ENCODE measurements at regions not wholly inside any gene's neighbourhood (a gene's known extent, or its start where the extent isn't known, plus 50 kb on each side); places are given as distances from the start of the nearest gene placed in this dataset.
"Not testable (repeated sequence)": the region's sequence is repeated elsewhere in the genome, so short reads cannot be mapped to it uniquely, and the experiment has no call there.

DNA sequence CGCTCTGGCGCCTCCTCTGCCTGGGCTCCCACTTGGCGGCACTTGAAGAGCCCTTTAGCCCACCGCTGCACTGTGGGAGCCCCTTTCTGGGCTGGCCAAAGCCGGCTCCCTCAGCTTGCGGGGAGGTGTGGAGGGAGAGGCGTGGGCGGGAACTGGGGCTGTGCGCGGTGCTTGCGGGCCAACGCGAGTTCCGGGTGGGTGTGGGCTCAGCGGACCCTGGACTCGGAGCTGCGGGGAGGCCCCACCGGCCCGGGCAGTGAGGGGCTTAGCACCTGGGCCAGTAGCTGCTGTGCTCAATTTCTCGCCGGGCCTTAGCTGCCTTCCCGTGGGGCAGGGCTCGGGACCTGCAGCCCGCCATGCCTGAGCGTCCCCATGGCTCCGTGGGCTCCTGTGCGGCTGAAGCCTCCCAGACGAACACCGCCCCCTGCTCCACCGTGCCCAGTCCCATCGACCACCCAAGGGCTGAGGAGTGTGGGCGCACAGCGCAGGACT is 216.2 kb downstream of the FGFR2 start:
- H3K27me3 Mint-ChIP-seq; H3K36me3 Mint-ChIP-seq (ENCODE audit: insufficient read depth); H3K9me3 Mint-ChIP-seq; H3K4me1 Mint-ChIP-seq; ATAC-seq (replicated peaks; ENCODE audit: extremely low read depth, poor library complexity, severe bottlenecking); H3K4me3 Mint-ChIP-seq; H3K27ac Mint-ChIP-seq (ENCODE audit: low read depth); DNase-seq (ENCODE audit: low spot score in 2 of 2): not testable (repeated sequence)

DNA sequence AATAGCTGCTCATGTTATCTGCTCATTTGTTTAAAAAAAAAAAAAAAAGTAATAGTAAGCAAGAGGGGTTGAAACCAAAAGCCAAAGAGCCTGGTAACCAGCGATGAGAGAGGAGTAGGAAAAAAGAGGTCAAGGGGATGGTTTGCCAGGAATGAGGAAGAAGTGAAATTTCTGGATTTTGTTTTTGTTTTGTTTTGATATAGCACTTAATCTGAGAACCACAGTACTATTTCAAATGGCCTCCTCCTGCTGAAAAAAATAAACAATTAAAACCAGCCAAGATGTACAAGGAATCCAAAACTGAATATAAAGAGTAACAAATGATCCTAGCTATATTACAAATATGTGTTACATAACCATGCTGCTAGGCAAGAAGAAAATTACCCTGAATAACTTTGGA is 213.1 kb downstream of the FGFR2 start:
- Mint-ChIP-seq H3K27me3 (no peaks in the 10 kb centered on the region), H3K4me1 (no peaks in the 10 kb centered on the region), H3K4me3 (no peak overlapping the region), H3K9me3 (no peaks in the 10 kb centered on the region), H3K36me3 (ENCODE audit: insufficient read depth) (no peaks in the 10 kb centered on the region), H3K27ac (ENCODE audit: low read depth) (no peak overlapping the region)
- DNase-seq (ENCODE audit: low spot score in 2 of 2) (no peak), ATAC-seq (replicated peaks; ENCODE audit: extremely low read depth, poor library complexity, severe bottlenecking) (no peak)

DNA sequence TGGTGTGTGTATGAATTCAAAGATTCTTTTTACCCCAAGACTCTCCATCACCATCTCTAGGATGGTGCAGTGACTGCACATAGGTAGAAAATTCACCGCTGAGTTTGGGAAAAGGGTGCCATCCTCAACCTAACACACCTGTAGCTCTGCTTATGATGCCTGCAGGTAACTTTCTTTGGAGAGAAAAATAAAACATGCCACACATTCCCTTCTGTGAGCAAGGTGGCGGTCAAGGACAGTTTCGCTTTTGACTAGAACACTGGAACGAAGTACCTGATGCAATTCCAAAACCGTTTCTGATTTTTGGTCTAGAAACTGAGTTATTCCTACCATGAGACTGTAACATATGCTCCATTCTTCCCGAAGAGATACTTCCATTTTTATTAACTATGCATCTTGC is 205.6 kb downstream of the FGFR2 start:
- no peaks in the 10 kb centered on the region for H3K36me3 Mint-ChIP-seq (ENCODE audit: insufficient read depth)
- no peak overlapping the region for H3K27ac Mint-ChIP-seq (ENCODE audit: low read depth)
- DNase-seq (ENCODE audit: low spot score in 2 of 2) (no peak), ATAC-seq (replicated peaks; ENCODE audit: extremely low read depth, poor library complexity, severe bottlenecking) (no peak)
- peaks cover 13% of the 10 kb centered on the region for H3K27me3 Mint-ChIP-seq
- H3K4me3 Mint-ChIP-seq: no peak overlapping the region
- H3K4me1 Mint-ChIP-seq: no peaks in the 10 kb centered on the region
- H3K9me3 Mint-ChIP-seq: no peaks in the 10 kb centered on the region

DNA sequence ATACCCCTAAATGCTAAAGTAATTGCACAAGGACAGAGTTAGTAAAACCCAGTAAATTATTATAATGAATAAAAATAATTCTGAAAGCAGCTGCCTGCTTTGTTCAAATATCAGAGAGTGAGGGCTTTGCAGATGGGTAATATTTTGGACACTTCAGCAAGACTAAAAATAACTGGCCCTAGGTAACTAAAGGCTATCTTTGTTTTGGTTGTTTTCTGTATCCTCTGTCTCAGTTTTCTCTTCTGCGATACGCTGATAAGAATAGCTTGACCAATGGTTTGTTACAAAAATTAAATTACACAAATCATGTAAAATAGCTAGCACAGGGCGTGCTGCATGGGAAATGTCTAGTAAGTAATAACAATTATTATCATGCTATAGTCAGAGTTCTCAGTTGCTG is 204.7 kb downstream of the FGFR2 start:
- H3K4me1 Mint-ChIP-seq: no peaks in the 10 kb centered on the region
- H3K4me3 Mint-ChIP-seq: no peak overlapping the region

DNA sequence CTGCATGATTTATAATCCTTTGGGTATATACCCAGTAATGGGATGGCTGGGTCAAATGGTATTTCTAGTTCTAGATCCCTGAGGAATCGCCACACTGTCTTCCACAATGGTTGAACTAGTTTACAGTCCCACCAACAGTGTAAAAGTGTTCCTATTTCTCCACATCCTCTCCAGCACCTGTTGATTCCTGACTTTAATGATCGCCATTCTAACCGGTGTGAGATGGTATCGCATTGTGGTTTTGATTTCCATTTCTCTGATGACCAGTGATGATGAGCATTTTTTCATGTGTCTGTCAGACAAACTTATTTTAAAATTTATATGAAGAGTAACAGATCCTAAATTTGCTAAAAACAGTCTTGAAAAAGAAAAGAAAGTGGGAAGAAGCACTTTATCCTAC is 197.7 kb downstream of the FGFR2 start:
- ATAC-seq (replicated peaks; ENCODE audit: extremely low read depth, poor library complexity, severe bottlenecking); H3K4me3 Mint-ChIP-seq; H3K27ac Mint-ChIP-seq (ENCODE audit: low read depth); H3K36me3 Mint-ChIP-seq (ENCODE audit: insufficient read depth); DNase-seq (ENCODE audit: low spot score in 2 of 2); H3K9me3 Mint-ChIP-seq; H3K27me3 Mint-ChIP-seq; H3K4me1 Mint-ChIP-seq: not testable (repeated sequence)

More for the DNA sequence above, 204.7 kb downstream of the FGFR2 start:
- DNase-seq (ENCODE audit: low spot score in 2 of 2) (no peak), ATAC-seq (replicated peaks; ENCODE audit: extremely low read depth, poor library complexity, severe bottlenecking) (no peak)
- H3K27me3 Mint-ChIP-seq: peaks cover 13% of the 10 kb centered on the region
- H3K36me3 Mint-ChIP-seq (ENCODE audit: insufficient read depth): no peaks in the 10 kb centered on the region
- H3K9me3 Mint-ChIP-seq: no peaks in the 10 kb centered on the region
- no peak overlapping the region for H3K27ac Mint-ChIP-seq (ENCODE audit: low read depth)

DNA sequence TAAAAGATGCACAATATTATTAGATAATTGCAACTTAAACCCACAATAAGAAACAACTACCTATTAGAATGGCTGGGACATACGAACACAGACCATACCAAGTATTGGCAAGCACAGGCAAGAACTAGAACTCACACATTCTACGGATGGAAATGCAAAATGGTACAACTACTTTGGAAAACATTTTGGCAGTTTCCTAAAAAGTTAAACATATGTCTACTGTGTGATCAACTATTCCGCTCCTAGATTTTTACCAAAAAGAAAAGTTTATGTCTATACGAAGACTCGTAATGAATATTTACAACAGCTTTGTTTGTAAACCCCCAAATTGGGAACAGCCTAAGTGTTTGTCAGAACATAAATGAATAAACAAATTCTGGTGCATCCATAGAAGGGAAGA is 194.7 kb downstream of the FGFR2 start:
- no peak overlapping the region for H3K27ac Mint-ChIP-seq (ENCODE audit: low read depth)
- H3K27me3 Mint-ChIP-seq: no peaks in the 10 kb centered on the region
- no peaks in the 10 kb centered on the region for H3K9me3 Mint-ChIP-seq
- no peak for ATAC-seq (replicated peaks; ENCODE audit: extremely low read depth, poor library complexity, severe bottlenecking)
- no peaks in the 10 kb centered on the region for H3K36me3 Mint-ChIP-seq (ENCODE audit: insufficient read depth)
- DNase-seq (ENCODE audit: low spot score in 2 of 2): no peak
- no peak overlapping the region for H3K4me3 Mint-ChIP-seq
- no peaks in the 10 kb centered on the region for H3K4me1 Mint-ChIP-seq

DNA sequence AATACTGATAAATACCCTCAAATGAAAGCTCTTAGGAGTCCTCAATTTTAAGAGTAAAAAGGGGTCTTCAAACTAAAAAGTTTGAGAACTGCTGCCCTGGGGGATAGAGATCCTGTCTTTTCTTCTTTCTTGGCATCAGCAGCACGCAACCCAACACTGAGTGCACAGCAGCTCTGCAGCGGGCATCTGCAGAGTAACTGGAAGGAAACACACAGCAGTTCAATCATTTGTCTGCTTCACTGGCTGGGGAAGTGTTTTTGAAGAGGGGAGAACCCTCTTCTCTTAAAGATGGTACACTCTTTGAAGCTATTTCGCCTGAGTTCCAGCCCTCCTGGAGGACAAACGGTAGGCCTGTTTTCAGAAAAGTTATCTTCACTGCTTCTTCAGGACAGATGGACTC is 193.6 kb downstream of the FGFR2 start:
- ATAC-seq (replicated peaks; ENCODE audit: extremely low read depth, poor library complexity, severe bottlenecking): no peak
- H3K36me3 Mint-ChIP-seq (ENCODE audit: insufficient read depth): no peaks in the 10 kb centered on the region
- H3K4me3 Mint-ChIP-seq: no peak overlapping the region
- no peaks in the 10 kb centered on the region for H3K9me3 Mint-ChIP-seq
- no peaks in the 10 kb centered on the region for H3K27me3 Mint-ChIP-seq
- no peak for DNase-seq (ENCODE audit: low spot score in 2 of 2)
- H3K4me1 Mint-ChIP-seq: no peaks in the 10 kb centered on the region
- H3K27ac Mint-ChIP-seq (ENCODE audit: low read depth): no peak overlapping the region

DNA sequence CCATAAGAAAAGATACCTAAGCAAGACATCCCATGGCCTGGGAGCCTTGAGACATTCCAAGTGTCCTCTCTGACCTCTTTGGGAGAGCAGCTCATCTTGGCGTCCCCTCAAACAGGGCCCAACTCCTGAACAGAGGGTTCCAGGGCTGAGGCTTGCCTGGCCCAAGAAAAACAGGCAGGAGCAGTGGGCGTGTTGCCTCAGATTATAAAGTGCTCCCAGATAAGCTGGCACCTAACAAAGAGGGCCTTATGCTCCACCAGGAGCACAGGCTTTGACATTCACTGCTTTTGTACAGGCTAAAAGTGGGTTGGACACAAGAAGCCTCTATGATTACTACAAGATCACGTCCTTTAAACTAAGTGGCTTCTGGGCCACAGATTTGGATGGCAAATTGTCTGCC is 193.1 kb downstream of the FGFR2 start:
- ATAC-seq (replicated peaks; ENCODE audit: extremely low read depth, poor library complexity, severe bottlenecking) (no peak), DNase-seq (ENCODE audit: low spot score in 2 of 2) (no peak)
- H3K27ac Mint-ChIP-seq (ENCODE audit: low read depth): no peak overlapping the region
- no peak overlapping the region for H3K4me3 Mint-ChIP-seq
- no peaks in the 10 kb centered on the region for H3K36me3 Mint-ChIP-seq (ENCODE audit: insufficient read depth)
- H3K27me3 Mint-ChIP-seq: no peaks in the 10 kb centered on the region
- H3K9me3 Mint-ChIP-seq: no peaks in the 10 kb centered on the region
- H3K4me1 Mint-ChIP-seq: no peaks in the 10 kb centered on the region

DNA sequence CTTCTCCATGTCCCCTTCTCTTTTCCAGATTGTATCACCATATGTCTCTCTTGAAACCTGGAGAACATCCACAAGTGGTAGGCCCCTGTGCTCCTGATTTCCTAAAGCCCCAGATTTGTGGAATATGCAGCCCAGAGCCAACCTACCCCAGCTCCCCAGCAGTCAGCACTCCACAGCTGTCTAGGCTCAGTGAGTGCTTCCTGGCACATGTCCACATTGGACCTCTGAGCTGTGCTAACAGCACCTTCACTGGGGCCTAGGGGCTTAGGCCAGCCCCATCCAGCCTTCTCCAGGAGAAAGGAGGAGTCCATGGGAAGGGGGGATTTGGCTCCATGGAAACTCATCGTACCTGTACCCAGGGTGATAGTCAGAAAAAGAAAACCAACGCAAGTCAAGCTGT is 192.7 kb downstream of the FGFR2 start:
- no peaks in the 10 kb centered on the region for H3K36me3 Mint-ChIP-seq (ENCODE audit: insufficient read depth)
- no peak for DNase-seq (ENCODE audit: low spot score in 2 of 2)
- H3K9me3 Mint-ChIP-seq: no peaks in the 10 kb centered on the region
- no peaks in the 10 kb centered on the region for H3K27me3 Mint-ChIP-seq
- H3K4me3 Mint-ChIP-seq: no peak overlapping the region
- ATAC-seq (replicated peaks; ENCODE audit: extremely low read depth, poor library complexity, severe bottlenecking): no peak
- no peak overlapping the region for H3K27ac Mint-ChIP-seq (ENCODE audit: low read depth)
- no peaks in the 10 kb centered on the region for H3K4me1 Mint-ChIP-seq

DNA sequence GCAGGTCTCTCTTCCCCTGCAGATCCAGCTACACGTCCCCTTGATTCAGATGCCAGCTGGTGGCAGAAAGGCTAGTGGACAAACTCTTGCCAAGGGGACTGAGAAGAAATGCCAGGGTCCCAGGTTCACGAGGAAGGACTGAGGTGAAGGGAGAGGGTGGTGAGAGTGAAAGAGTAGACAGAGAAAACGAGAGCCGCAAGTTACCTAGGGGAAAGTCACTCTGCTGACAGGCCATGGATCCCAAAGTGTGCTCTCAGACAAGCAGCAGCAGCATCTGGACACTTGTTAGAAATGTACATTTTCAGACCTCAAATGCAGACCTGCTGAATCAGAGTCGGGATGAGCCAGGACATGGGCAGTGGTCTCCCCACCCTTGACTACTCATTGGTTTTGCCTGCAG is 192.3 kb downstream of the FGFR2 start:
- Mint-ChIP-seq H3K4me1 (no peaks in the 10 kb centered on the region), H3K36me3 (ENCODE audit: insufficient read depth) (no peaks in the 10 kb centered on the region), H3K27me3 (no peaks in the 10 kb centered on the region), H3K4me3 (no peak overlapping the region), H3K9me3 (no peaks in the 10 kb centered on the region), H3K27ac (ENCODE audit: low read depth) (no peak overlapping the region)
- no peak for ATAC-seq (replicated peaks; ENCODE audit: extremely low read depth, poor library complexity, severe bottlenecking)
- no peak for DNase-seq (ENCODE audit: low spot score in 2 of 2)

DNA sequence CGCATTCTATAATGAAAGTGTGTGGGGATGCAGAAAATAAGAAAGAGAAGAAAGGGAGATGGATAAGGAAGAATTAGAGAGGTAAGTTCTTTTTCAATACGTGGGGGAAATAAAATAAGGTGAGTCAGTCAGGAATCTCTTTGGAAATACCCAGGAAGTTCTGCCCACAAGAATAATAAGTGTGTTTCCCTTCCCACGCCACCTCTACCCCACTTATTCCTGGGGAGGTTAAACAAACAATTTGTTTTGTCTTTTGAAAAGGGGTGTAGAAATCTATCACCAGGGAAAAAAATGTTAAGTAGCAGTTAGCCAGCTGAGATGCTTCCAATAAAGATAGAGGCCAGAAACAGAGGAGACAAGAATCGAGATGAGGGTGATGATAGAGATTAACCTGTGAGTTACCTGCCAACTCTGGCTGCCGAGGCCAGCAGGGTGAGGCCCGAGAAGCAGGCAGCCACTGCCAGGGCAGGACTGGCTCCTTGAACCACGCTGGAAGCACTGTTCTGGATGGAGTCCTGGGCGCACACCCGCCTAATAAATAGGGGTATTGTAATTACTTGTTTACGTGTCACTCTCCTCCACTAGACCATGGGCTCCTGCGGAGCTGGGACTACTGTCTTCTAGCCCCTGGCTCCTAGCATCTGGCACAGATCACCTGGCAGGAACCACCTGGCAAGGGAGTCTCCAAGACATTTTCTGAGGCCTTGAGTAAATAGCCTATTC is 191.3 kb downstream of the FGFR2 start:
- H3K27me3 Mint-ChIP-seq: no peaks in the 10 kb centered on the region
- no peak overlapping the region for H3K4me3 Mint-ChIP-seq
- no peaks in the 10 kb centered on the region for H3K36me3 Mint-ChIP-seq (ENCODE audit: insufficient read depth)
- H3K27ac Mint-ChIP-seq (ENCODE audit: low read depth): no peak overlapping the region
- DNase-seq (ENCODE audit: low spot score in 2 of 2): no peak
- H3K9me3 Mint-ChIP-seq: no peaks in the 10 kb centered on the region
- H3K4me1 Mint-ChIP-seq: no peaks in the 10 kb centered on the region
- ATAC-seq (replicated peaks; ENCODE audit: extremely low read depth, poor library complexity, severe bottlenecking): no peak

DNA sequence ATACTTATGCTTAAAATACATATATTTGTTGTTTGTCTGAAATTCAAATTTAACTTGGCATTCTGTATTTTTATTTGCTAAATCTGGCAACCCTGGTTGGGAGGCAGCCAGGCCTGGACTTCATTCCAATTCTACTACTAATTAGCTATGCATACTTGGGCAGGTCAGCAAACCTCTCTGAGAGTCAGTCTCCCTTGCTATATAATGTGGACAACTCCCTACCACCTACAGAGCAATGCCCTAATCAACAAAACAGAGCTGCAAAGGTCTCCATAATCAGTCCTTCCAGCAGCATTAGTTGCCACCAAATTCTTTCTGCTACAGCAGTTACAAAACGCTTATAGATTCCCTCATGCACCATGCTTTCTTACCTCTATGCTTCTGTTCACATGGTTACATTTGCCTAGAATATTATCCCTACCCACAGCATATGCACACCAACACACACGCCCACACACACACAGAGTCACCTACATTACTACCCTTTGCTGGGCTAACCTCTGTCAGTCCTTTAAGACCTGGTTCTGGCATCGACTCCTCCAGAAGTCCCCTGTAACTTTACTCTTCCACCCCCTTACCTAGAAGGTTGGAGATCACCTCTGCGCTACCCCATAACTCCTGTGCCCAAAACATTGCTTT is 188.7 kb downstream of the FGFR2 start:
- H3K9me3 Mint-ChIP-seq: no peaks in the 10 kb centered on the region
- no peaks in the 10 kb centered on the region for H3K36me3 Mint-ChIP-seq (ENCODE audit: insufficient read depth)
- H3K27me3 Mint-ChIP-seq: no peaks in the 10 kb centered on the region
- no peaks in the 10 kb centered on the region for H3K4me1 Mint-ChIP-seq
- DNase-seq (ENCODE audit: low spot score in 2 of 2) (no peak), ATAC-seq (replicated peaks; ENCODE audit: extremely low read depth, poor library complexity, severe bottlenecking) (no peak)
- H3K27ac Mint-ChIP-seq (ENCODE audit: low read depth): no peak overlapping the region
- H3K4me3 Mint-ChIP-seq: no peak overlapping the region

DNA sequence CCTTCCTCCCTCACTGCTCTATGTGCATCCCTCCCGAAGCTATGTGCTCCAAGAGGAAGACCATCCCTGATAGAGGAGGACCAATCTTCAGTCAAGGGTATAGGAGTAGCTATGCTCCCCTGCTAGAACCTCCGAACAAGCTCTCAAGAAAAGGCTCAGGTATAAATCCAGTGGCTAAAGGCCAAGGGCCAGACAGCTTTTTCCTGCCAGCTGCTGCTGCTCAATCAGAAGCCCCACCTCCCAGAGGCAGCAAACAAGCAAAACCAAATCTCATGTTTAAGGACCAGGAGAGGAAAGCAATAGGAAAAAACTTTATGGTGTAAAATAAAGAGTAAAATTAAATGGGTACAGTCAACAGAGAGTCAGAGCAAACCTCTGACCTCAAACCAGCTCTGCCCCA is 187.2 kb downstream of the FGFR2 start:
- H3K27ac Mint-ChIP-seq (ENCODE audit: low read depth): no peak overlapping the region
- H3K4me1 Mint-ChIP-seq: no peaks in the 10 kb centered on the region
- no peak overlapping the region for H3K4me3 Mint-ChIP-seq
- H3K9me3 Mint-ChIP-seq: no peaks in the 10 kb centered on the region
- H3K27me3 Mint-ChIP-seq: no peaks in the 10 kb centered on the region
- DNase-seq (ENCODE audit: low spot score in 2 of 2) (no peak), ATAC-seq (replicated peaks; ENCODE audit: extremely low read depth, poor library complexity, severe bottlenecking) (no peak)
- no peaks in the 10 kb centered on the region for H3K36me3 Mint-ChIP-seq (ENCODE audit: insufficient read depth)

Measured in central memory CD8-positive, alpha-beta T cell (primary cell).